ENCODE measurements at regions not wholly inside any gene's neighbourhood (a gene's known extent, or its start where the extent isn't known, plus 50 kb on each side); places are given as distances from the start of the nearest gene placed in this dataset.

DNA sequence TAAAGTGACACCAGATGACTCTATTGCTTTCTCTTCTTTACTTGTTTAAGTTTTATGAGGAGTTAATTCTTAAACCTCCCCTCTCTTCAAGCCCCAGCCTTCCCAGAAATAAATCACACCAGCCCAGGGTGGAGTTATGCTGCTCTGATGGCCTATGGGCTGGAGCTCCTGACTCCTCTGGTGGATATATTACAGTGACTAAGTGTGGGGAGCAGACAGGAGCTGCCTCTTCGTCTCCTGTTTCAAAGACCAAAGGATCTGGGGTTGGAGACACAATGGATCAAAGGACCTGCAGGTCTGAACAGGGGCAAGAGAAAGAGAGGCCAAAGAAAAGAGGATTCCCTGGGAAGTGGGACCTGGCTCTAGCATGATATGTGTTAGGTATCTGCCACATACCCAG is 312.0 kb upstream of the MSX2 start:
- DNase-seq: peak; percentile 35

DNA sequence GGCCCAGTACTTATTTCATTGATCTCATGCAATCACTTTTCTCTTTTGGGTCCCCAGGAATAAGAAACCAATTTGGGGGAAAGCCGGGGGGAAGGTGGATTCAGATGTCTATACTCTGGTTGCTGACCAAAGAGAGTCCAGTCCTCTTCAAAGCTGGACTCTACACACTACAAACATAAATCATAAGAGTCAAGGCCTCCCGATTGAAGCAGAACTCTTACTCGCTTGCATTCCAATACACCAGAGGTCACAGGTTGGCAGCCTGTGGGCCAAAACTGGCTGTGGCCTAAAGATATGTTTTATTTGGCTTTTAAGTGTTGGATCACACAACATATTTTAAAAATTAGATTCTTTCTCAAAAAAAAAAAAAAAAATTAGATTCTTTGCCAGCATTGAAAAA is 311.4 kb upstream of the MSX2 start:
- DNase-seq: no peak

DNA sequence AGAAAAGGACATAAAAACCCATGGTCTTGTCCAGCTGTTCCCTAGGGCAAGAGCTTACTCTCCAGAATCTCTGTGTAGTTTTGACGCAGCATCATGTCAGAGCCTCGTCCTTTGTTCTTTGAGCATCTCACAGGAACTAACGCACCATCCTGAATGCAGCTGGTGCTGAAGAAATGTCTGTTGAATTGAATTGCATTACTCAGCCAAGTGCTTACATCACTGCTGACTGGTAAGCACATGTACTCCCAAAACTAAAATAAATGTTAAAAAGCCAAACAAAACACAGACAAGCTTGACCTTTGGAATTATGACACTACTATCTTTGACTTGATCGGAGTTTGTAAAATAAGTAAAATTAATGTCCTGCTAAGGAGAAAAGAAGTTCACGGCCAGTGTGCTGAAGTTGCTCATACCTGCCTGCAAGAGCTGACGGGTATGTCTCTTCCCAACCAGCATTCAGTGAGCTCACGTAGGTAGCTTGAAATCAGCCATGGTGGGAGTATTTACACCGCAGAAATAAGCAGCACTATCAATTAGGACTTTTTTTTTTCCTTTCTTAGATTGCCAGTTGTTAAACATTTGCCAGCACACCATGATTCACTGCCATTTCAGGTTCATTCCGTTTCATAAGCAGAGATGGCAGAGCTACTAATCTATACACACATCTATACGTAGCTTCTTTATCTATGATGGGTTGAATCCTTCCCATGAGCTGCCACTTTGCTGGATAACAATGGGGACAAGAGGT is 310.6 kb upstream of the MSX2 start:
- DNase-seq: no peak

DNA sequence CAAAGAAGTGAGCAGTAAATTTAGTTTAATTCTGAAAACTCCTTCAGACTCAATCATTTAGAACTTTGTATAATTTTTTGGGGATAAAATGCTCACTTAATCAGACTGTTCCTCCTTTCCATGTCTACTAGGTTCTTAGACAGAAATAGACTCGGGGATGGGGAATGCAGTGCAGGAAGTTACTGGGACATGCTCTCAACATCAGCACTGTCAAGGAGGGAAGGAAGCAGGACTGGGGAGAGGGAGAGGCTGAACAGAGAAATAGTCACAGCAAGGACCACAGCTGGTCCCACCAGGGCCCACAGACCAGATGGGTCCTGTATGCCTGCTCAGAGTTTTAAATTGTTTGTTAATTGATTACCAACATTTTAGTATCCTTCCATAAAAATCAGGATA is 310.1 kb upstream of the MSX2 start:
- DNase-seq: no peak

DNA sequence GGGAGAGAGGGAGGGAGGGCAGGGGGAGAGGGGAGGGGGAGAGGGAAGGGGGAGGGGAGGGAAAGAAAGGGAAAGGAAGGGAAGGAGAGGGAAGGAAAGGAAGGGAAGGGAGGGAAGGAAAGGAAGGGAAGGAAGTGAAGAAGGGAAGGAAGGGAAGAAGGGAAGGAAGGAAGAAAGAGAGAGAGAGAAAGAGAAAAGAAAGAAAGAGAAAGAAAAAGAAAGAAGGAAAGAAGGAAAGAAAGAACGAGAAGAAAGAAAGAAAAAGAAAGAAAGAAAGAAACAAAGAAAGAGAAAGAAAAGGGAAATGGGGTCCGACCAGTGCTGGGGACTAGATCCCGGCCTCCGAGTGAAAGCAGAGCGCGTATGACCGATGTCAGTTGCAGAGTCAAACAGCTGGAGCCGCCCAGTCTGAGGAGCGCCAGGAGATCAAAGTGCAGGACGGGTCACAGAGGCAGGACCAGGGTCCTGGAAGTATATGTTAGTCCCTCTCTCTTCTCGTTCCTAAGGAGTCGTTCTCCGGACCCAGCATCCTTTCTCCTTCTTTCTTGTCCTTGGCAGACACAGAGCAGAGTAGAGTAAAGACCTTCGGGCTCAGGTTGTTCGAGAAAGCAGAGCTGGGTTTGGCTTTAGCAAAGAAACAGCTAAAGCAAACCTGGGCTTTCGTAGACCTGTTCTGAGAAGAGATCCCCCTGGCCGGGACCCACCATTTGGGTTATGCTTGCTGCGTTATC is 305.4 kb upstream of the MSX2 start:
- peak; percentile 32 for DNase-seq

DNA sequence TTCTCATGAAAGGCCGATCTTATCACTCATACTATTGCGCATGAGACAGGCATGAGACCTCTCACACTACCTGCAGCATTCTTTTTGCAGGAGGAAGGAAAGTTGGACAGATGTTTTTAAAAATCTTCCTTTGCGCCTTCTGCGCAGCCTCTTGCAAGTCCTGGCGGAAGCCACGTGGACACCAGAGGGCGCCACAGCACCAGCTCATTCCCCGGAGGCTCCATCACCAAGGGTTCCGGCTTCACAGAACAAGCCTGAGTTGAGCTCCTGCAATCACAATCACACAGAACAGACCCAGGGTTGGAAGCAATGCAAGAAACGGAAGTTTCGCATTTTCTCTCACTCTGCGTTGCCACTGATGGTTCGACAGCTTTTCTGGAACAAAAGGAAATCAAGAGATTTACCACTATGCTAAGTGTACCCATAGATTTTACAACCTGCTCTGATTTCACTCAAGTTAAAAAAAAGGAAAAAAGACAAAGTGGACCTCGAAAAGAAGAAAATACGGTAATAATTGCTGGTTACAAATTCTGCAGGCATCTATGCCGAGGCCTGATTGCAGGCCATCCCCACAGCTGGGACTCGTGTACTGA is 304.7 kb upstream of the MSX2 start:
- DNase-seq: peak; percentile 85

DNA sequence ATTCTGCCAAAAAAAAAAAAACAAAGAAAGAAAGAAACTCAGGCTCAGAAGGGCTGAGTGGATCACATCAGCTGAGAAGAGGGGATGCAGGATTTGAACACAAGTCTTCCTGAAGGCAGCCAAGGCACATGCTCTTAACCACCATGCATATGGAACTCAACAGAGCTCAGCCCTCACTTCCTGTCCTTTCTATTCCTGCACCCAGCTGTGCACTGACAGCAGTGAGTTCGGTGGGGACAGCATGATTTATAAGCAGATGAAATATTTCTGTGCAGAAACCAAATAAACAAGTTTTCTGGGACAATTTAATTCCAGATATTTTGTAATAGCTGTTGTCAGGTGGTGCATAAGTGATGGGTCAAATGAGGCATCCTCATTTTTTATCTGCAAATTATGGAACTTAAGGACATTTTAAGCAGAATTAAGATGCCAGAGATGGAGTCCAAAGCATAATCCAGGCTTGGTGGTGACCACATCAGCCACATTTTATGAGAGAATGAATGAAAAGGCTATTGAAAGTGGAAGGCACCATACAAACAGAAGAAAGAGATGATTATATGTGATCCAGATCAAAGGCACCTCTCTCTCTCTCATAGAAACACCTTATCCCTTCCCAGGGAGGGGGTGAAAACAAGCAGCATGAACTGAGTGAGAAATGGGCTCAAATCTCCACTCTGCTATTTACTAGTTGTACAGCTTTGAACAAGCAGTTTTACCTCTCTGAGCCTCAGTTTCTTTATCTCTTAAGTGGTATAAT is 303.6 kb upstream of the MSX2 start:
- DNase-seq: no peak

DNA sequence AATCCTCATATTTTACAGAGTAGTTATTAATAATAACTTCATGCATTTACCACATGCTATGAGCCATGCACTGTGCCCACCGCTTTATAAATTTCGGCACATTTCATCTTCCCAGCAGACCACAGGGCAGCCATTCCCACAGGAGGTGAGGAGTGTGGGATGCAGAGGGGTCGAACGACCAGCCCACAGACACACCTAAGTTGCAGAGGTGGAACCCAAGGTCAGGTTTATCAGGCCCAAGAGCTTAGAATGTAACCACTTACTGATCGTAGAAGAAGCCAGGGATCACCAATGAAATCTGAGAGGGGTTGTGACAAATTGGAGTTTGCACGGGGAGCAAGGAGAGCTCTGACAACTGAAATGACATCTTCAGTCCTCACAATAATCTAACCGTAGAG is 303.0 kb upstream of the MSX2 start:
- no peak for DNase-seq

DNA sequence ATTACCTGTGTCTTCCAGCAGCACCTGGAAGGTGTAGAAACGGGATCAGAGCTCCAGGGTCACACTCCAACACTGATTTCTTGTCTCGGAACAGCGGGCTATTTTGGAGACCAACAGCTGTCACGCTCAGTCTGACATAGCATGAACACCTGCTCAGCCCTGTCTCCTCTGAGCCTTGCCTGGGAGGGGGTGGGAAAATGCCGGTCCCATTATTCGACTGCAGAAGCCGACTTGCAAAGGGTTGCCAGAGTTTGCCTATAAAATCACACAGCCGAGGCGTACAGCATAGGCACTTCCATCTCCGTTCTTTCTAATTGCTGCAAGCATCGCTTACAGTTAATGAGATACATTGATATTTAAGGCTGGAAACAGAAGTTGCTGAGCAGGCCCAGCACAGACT is 300.8 kb upstream of the MSX2 start:
- no peak for DNase-seq

DNA sequence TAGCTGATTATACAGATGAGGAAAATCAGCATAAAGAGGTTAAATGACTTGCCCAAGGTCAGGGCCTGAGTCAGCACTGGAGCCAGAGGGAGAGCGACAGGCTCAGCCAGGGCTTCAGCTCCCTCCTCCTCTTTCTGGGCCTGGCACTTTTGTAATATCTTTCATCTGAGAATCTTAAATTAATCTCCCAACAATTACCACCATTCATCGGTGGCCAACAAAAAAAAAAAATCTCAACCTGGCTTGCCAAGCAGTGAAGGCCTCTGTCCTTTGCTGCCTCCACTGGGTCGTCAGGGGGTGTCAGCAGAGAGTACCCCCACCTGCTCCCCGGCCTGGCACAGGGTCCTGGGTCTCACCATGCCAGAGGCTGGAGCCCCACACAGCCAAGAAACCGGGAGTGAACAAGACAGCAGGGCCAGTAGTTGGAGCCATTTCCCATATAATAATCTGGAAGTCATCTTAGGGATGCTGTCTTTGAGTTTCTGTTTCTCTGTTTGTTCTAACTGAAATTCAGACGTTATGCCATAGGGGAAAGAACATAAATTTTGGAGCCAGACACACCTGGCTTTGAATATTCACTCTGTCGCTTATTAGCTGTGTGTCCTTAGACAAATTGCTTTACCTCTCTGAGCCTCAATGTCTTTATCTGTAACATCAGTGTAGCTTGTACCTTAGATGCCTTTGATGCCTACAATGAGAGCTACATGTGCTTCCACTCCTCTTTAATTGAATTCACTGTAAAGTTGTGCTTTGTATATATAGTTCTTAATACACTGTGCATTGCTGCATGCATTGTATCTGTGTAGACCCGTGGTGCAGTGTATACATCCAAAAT is 299.9 kb upstream of the MSX2 start:
- no peak for DNase-seq

DNA sequence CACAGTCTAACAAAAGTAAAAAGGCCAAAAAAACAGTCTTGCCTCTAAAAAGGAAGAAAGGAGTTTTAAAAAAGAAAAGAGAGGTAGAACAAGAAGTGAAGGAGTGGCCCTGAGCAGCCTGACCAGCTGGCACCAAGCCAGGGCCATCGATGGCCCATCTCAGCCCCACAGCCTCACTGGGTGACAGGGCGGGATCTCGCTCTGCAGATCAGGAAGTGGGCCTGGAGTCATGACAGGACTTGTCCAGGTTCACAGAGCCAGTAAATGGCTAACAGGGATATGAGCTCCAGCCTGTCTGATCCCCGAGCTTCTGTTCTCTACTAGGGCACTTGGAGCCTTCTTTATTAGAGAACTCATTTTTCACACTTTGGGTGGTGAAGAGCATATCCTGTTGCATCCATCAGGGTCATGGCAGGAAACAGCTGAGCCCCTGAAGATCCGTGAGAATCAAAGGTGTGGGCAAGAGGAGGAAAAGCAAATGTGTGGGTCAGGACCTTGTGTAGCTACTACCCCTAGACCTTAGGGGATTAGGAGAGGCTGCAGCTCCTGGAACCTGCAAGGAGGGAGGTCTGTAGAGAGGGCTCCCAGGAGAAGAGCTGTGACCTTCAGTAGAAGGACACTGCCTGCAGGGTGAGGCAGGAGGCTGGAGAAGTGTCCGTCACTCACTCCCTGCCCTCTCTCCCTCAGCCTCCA is 299.0 kb upstream of the MSX2 start:
- DNase-seq: no peak

DNA sequence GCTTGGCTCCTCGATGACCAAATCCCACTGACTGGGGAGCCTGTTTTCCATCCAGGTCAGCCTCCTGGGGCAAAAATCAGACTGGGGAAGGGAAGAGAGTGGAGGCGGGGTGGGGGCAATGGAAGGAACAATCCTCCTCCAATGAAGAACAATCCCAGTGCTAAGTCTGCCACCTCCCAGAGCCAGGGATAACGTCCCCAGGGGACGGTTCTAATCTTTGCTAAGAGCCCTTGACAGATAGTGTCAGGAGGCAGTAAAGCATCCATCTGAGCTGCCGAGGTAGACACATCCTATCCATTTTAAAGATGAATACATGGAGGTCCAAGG is 298.5 kb upstream of the MSX2 start:
- no peak for DNase-seq

DNA sequence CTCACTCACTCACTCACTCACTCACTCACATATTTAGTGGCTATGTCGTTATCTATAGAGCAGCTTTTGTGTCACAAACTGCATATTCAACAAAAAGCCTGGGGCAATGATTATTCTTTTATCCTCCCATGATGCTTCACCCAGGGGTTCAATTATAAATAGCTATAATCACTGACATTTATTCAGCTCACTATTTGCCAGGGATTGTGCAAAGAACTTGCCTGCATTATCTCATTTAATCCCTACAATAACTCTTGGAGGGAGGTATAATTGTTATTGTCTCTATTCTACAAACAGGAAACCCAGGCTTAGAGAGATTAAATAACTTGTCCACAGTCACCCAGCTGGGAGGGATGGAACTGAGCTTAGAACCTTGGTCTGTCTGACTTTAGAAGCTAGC is 298.0 kb upstream of the MSX2 start:
- DNase-seq: no peak

DNA sequence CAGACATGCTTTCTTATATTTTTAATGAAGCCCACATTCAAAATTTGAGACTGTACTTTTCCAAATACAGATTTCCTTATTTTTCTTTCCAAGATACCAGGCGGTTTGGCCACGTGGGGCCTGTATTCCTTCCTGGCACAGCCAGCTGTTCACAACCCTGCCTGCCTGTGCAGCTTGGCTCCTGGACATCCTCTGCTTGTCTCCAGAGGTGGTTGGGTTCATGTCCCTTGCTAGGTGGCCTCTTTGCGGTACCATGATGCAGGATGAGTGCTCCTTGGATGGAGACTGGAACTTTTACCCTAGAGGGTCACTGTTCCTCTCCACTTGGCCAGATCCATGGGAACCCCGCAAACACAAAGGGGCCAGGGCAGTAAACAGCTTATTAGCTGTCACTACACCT is 297.5 kb upstream of the MSX2 start:
- no peak for DNase-seq

DNA sequence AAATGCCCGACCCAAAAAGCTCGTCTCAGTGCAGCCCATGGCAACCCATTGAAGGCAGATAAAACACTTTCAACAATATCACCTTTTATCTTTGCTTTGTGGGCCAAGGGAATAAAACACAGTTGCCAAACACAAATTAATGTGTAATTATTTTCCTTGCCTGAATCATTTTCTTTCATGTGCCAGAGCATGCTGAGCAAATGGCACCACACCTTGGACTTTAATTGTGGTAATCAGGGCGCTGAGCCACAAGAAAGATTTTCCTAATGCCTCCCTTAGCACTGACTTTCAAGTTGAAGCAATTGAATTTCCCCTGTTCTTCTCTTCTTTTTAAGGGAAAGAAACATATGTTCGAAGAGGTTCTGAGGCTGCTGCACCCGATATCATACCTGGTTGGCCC is 297.1 kb upstream of the MSX2 start:
- DNase-seq: no peak

DNA sequence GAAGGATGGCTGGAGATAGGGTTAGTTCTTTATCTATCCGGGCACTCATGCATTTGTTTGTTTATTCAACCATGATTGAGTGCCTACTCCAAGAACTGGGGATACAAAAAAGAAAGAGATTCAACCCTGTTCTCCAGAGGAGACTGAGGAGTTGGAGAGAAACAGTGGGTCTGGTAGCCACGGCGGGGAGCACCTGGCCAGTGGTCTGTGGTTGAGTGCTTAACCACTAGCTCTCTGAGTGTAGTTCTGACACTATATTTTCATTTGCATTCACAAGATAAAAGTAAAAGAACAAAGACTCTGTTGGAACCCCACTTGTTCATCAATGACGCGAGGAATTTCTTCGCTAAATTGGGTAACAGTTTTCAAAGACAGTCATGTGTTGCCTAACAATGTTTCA is 295.5 kb upstream of the MSX2 start:
- no peak for DNase-seq

DNA sequence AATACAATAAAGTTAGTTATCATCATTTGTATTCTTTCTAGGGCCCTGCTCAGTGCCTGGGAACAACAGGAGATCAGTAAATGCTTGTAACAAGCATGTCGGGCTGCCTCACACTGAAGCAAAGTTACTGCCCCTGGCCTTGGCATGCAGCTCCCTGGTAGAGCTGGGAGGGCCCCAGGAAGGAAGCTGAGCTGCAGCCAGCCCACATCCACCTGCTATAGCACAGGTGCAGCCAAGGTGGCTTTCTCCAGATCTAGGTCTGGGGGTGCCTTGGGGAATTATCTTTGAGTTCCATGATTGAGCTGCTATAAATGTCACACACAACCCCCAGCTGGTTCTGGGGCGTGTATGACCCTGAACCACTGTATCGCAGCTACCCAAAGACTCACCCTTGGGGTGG is 293.4 kb upstream of the MSX2 start:
- DNase-seq: no peak

DNA sequence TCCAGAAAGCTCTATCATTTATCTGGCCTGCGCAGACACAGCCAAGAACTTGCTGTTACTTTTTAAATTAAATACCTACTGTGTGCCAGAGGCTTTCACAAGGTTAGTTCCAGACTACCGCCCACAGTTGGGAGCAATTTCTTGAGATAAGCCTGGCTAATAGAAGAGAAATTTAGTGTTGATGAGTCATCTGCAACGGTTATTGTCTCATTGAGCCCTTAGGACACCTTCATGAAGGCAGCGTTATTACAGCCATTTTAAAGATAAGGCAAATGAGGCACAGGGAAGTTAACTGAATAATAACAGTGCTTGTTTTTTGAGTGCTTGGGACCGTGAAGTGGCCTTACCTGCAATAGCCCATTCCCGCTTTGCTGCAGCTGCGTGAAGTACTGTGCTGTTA is 292.9 kb upstream of the MSX2 start:
- no peak for DNase-seq

DNA sequence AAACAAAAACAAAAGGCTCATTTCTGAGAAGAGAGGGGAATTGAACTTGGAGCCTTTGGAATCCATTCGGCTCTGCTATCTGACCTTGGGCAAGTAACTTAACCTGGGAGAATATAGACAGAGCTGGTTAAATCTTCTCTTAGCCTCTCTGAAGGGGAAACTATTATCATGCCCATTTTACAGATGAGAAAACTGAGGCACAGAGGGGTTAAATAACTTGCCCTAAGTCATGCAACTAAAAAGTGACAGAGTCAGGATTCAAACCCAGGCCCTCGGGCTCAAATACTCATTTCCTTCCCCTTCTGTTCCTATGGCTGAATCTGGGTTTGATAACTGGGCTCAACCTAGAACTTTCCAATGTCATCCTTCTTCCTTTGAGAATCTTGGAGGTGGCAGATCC is 291.3 kb upstream of the MSX2 start:
- DNase-seq: no peak

DNA sequence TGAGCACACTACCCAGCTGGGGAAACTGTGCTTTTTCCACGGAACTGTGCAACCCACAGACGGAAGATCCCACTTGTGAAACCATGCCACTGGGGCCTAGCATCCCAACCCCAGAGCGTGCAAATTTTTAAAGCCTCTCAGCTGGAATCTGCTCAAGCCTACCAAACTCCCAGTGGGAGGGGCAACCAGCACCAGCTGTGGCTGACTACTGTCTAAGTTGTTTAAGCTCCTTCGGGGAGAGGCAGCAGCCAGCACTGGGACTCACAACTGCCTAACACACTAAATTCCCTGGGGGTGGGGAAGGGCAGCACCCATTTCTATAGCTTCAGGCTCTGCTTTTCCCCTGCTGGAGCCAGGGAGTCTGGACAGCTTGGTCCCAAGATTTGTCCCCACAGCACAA is 287.6 kb upstream of the MSX2 start:
- no peak for DNase-seq

DNA sequence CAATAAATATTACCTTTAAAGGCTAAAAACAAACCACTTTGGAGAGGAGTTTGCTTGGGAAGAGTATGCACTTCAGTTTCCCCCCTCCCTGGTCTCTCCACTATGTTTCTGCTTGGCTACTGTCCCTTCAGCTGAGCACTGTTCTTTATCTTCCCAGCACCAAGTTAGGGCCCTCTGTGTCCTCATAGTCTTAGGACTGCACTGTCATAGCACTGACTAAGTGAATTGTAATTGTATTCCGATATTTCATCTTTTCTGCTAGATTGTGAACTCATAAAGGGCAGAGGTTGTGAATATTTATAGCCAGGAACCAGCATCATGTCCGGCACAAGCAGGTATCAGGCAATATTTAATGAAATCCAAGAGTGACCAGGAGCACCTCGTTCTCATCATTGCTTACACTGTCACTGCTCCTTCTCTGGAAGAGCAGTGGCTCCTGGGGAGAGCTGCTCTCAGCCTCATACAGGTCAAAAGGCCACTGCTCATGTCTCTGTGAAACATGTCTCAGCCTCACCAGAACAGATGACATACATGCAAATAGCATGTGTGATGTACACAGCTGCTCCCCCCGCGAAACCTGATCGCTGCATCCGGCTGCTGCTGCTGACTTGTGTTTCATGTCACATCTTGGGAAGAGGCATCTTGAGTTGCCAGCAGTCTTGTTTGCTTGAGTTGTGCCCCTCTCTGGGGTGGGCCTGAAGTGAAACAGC is 279.7 kb upstream of the MSX2 start:
- DNase-seq: peak; percentile 14

All from left kidney (tissue), 1 donor.